Spleen (tissue), 11 donors: ENCODE measurements at regions not wholly inside any gene's neighbourhood (a gene's known extent, or its start where the extent isn't known, plus 50 kb on each side); places are given as distances from the start of the nearest gene placed in this dataset.

Experiments
- DNase-seq: peaks from one replicate; pipeline ENCODE4 v3.0.0-alpha.2; 2020
- H3K27ac ChIP-seq, 8 donors: fragments of 200-600 bp; sonication (generic) in 7 of 8; 1 replicate in 4 of 8; 2 replicates in 4 of 8; pipeline versions ENCODE4 v1.5.0 to v1.8.0; 2016 to 2021; ENCODE audit warnings: inconsistent platforms in 4 of 8, mild to moderate bottlenecking in 4 of 8, moderate library complexity in 1 of 8
- H3K27me3 ChIP-seq, 7 donors: fragments of 200-600 bp; sonication (generic) in 6 of 7; replicated peaks in 1 of 7; 1 replicate in 4 of 7; 2 replicates in 3 of 7; pipeline versions ENCODE4 v1.5.0 to v1.8.0; 2016 to 2021; ENCODE audit warnings: inconsistent platforms in 3 of 7, mild to moderate bottlenecking in 1 of 7
- H3K36me3 ChIP-seq, 6 donors: fragments of 200-600 bp; sonication (generic) in 5 of 6; 1 replicate in 4 of 6; 2 replicates in 2 of 6; pipeline versions ENCODE4 v1.5.0 to v1.8.0; 2016 to 2021; ENCODE audit warnings: inconsistent platforms in 2 of 6
- H3K4me1 ChIP-seq, 6 donors: fragments of 200-600 bp; sonication (generic) in 5 of 6; 1 replicate in 3 of 6; 2 replicates in 3 of 6; pipeline versions ENCODE4 v1.5.0 to v1.8.0; 2016 to 2021; ENCODE audit warnings: inconsistent platforms in 3 of 6
- H3K4me3 ChIP-seq, 8 donors: fragments of 200-600 bp; sonication (generic) in 7 of 8; 1 replicate in 4 of 8; 2 replicates in 4 of 8; pipeline versions ENCODE4 v1.5.0 to v1.8.0; 2016 to 2021; ENCODE audit warnings: inconsistent platforms in 4 of 8, mild to moderate bottlenecking in 4 of 8, moderate library complexity in 2 of 8
- H3K9me3 ChIP-seq, 8 donors: fragments of 200-600 bp; sonication (generic) in 7 of 8; 1 replicate in 4 of 8; 2 replicates in 4 of 8; pipeline versions ENCODE4 v1.5.0 to v1.8.0; 2016 to 2021; ENCODE audit warnings: inconsistent platforms in 4 of 8
- CTCF ChIP-seq, 11 experiments: fragments of 200-600 bp in 7 of 11; fragments of 450-650 bp in 4 of 11; sonication (generic) in 4 of 11; IDR thresholded peaks in 8 of 11; conservative IDR thresholded peaks in 3 of 11; 1 replicate in 7 of 11; 2 replicates in 4 of 11; pipeline versions ENCODE4 v1.4.0 to v1.8.0; 2016 to 2021; ENCODE audit warnings: antibody characterized with exemption in 11 of 11, inconsistent platforms in 4 of 11, mild to moderate bottlenecking in 1 of 11
- POLR2A ChIP-seq, 3 donors: fragments of 450-650 bp; IDR thresholded peaks; one replicate each; pipeline ENCODE4 v1.5.1; 2017; ENCODE audit warnings: antibody characterized with exemption in 3 of 3, mild to moderate bottlenecking in 1 of 3
- POLR2AphosphoS5 ChIP-seq, 3 donors: sonication (generic); formaldehyde crosslinking; IDR thresholded peaks; one replicate each; pipeline ENCODE4 v1.5.1; 2017; ENCODE audit warnings: antibody characterized with exemption in 3 of 3
- WGBS, 5 donors: extraction: QIAGEN DNeasy Blood & Tissue Kit in 3 of 5; methylation state at CpG; one replicate each; pipeline versions ENCODE4 v1.1.5 to v1.1.7; 2013 to 2018; 5-methylcytosine and 5-hydroxymethylcytosine counted together
- intact Hi-C: fragments of 100-400 bp; cut with DNase I; formaldehyde crosslinking; loops from one replicate; pipeline ENCODE4 v1.15.0; 2023; ENCODE audit warnings: low total_unique reads
- donor health status: healthy with polysubstance abuse.
- donor health status: DM: no; HTN: no; CAD: no; lungs with moderate emphysema.
- donor health status: DM: no; HTN: no; CAD: no.
- donor health status: Bipolar disorder and iron deficiency.
- donor health status: healthy.
- donor health status: DM: no; HTN: no; CAD: no.
- donor health status: DM: yes; HTN: yes; CAD: no.

- H3K9me3 ChIP-seq, result no peaks in the 10 kb centered on the region
- intact Hi-C loops, result no loop called here
- H3K27ac ChIP-seq, result no peak overlapping the region
- no peaks in the 10 kb centered on the region for H3K36me3 ChIP-seq
- no peak overlapping the region for H3K4me3 ChIP-seq
- no peaks in the 10 kb centered on the region for H3K4me1 ChIP-seq
- TF ChIP-seq POLR2A (IDR thresholded peaks at IDR 0.05), result no peak
- no peak for TF ChIP-seq POLR2AphosphoS5 (IDR thresholded peaks at IDR 0.05)
- TF ChIP-seq CTCF (IDR thresholded peaks at IDR 0.05 in 8 of 11, conservative IDR thresholded peaks at IDR 0.05 in 3 of 11), result no peak
- DNase-seq, result no peak
- no peaks in the 10 kb centered on the region for H3K27me3 ChIP-seq
- 70 to 83% (median 81%) methylated on average over 4 of the region's 4 CpGs for WGBS, 5 donors
Observed at GRCh38 chr4:135732448-135732847, 1530.9 kb upstream of the PABPC4L start.

DNA sequence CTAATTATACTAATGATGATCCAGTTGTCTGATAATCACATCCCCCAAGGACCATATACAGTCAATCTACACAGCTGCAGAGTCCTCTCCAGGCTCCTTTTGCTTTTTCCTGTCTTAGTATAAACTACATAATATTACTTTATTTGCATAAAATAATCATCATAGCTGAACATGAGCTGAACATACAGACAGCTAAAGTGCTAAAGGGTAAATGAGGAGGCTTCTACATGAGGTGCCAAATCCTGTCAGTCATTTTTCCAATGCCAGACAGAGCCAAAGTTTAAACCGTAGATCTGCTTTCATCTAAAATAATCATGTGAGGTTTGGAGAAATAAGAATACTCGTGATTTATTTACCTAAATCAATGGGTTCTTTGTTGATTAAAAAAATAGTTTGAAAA, 1530.1 kb upstream of the PABPC4L start:
- DNase-seq, result no peak
- H3K4me1 ChIP-seq, result no peaks in the 10 kb centered on the region
- H3K27me3 ChIP-seq, result no peaks in the 10 kb centered on the region
- H3K27ac ChIP-seq, result no peak overlapping the region
- no peaks in the 10 kb centered on the region for H3K36me3 ChIP-seq
- no peaks in the 10 kb centered on the region for H3K9me3 ChIP-seq
- no peak overlapping the region for H3K4me3 ChIP-seq
- intact Hi-C loops, result no loop called here
- WGBS, 5 donors, result 73 to 84% (median 76%) methylated on average over 2 of the region's 2 CpGs
- TF ChIP-seq POLR2AphosphoS5 (IDR thresholded peaks at IDR 0.05) (no peak), POLR2A (IDR thresholded peaks at IDR 0.05) (no peak), CTCF (IDR thresholded peaks at IDR 0.05 in 8 of 11, conservative IDR thresholded peaks at IDR 0.05 in 3 of 11) (no peak)

DNA sequence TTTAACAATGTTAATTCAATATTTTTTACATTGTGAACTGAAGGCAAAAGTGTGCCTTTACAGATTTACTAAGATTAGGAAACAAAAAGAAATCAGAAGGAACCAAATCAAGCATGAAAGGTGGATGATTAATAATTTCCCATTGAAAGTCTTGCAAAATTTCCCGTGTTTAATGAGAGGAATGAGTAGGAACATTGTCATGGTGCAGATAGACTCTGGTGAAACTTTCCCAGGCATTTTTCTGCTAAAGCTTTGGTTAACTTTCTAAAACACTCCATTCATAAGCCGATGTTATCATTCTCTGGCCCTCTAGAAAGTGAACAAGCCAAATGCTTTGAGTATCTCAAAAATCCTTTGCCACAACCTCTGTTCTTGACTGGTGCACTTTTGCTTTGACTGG, 1522.8 kb upstream of the PABPC4L start:
- Histone ChIP-seq H3K9me3 (no peaks in the 10 kb centered on the region), H3K27ac (no peak overlapping the region), H3K36me3 (no peaks in the 10 kb centered on the region), H3K4me1 (no peaks in the 10 kb centered on the region), H3K27me3 (no peaks in the 10 kb centered on the region), H3K4me3 (no peak overlapping the region)
- no peak for DNase-seq
- 70 to 78% (median 76%) methylated on average over 2 of the region's 2 CpGs for WGBS, 5 donors
- intact Hi-C loops, result no loop called here
- TF ChIP-seq POLR2A (IDR thresholded peaks at IDR 0.05) (no peak), CTCF (IDR thresholded peaks at IDR 0.05 in 8 of 11, conservative IDR thresholded peaks at IDR 0.05 in 3 of 11) (no peak), POLR2AphosphoS5 (IDR thresholded peaks at IDR 0.05) (no peak)

- no peak overlapping the region for H3K4me3 ChIP-seq
- 83 to 93% (median 88%) methylated on average over 1 of the region's 1 CpG for WGBS, 5 donors
- no peak for DNase-seq
- H3K36me3 ChIP-seq, result no peaks in the 10 kb centered on the region
- TF ChIP-seq POLR2AphosphoS5 (IDR thresholded peaks at IDR 0.05), result no peak
- no peaks in the 10 kb centered on the region for H3K27me3 ChIP-seq
- no peak overlapping the region for H3K27ac ChIP-seq
- peaks cover 0 to 3% (median 0%) of the 10 kb centered on the region in 8 donors for H3K9me3 ChIP-seq
- intact Hi-C loops, result no loop called here
- no peaks in the 10 kb centered on the region for H3K4me1 ChIP-seq
Observed at GRCh38 chr4:135718019-135718418, 1516.4 kb upstream of the PABPC4L start.

- peaks cover 0 to 1% (median 0%) of the 10 kb centered on the region in 8 donors for H3K9me3 ChIP-seq
- no peaks in the 10 kb centered on the region for H3K36me3 ChIP-seq
- no peaks in the 10 kb centered on the region for H3K4me1 ChIP-seq
- intact Hi-C loops, result no loop called here
- H3K27me3 ChIP-seq, result no peaks in the 10 kb centered on the region
- DNase-seq, result no peak
- no peak overlapping the region for H3K4me3 ChIP-seq
- no peak overlapping the region for H3K27ac ChIP-seq
- TF ChIP-seq CTCF (IDR thresholded peaks at IDR 0.05 in 8 of 11, conservative IDR thresholded peaks at IDR 0.05 in 3 of 11) (no peak), POLR2A (IDR thresholded peaks at IDR 0.05) (no peak), POLR2AphosphoS5 (IDR thresholded peaks at IDR 0.05) (no peak)
Observed at GRCh38 chr4:135705343-135705742, 1503.8 kb upstream of the PABPC4L start.
